ENCODE measurements at regions not wholly inside any gene's neighbourhood (a gene's known extent, or its start where the extent isn't known, plus 50 kb on each side); places are given as distances from the start of the nearest gene placed in this dataset.

DNA sequence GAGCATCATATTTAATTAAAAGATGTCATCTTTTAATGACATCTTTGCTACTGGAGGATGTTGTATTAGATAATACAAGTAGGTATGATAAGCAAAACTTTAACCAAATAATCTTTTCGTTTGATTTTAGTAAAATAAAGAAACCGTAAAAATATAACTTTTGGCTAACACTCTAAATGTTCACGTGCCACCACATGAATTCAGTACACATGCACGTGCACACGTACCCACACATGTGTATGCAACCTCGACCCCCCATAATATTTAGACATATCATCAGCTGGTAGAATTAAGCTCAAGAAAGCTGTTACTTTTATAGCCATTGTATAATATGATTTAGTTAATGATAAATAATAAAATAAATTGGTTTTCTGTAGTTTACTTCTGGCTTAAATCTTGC is 566.6 kb upstream of the FBXO33 start:
- TF ChIP-seq, protein P1, sequence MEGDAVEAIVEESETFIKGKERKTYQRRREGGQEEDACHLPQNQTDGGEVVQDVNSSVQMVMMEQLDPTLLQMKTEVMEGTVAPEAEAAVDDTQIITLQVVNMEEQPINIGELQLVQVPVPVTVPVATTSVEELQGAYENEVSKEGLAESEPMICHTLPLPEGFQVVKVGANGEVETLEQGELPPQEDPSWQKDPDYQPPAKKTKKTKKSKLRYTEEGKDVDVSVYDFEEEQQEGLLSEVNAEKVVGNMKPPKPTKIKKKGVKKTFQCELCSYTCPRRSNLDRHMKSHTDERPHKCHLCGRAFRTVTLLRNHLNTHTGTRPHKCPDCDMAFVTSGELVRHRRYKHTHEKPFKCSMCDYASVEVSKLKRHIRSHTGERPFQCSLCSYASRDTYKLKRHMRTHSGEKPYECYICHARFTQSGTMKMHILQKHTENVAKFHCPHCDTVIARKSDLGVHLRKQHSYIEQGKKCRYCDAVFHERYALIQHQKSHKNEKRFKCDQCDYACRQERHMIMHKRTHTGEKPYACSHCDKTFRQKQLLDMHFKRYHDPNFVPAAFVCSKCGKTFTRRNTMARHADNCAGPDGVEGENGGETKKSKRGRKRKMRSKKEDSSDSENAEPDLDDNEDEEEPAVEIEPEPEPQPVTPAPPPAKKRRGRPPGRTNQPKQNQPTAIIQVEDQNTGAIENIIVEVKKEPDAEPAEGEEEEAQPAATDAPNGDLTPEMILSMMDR (IDR thresholded peaks at IDR 0.05) = no peak
- no peak for TF ChIP-seq POLR2A (IDR thresholded peaks at IDR 0.05)
